Testis (tissue), 2 donors: ENCODE measurements at regions not wholly inside any gene's neighbourhood (a gene's known extent, or its start where the extent isn't known, plus 50 kb on each side); places are given as distances from the start of the nearest gene placed in this dataset.

ENCODE experiments used
- DNase-seq: peaks from one replicate; pipeline ENCODE4 v3.0.0-alpha.2; 2019
- H3K27ac ChIP-seq, 2 donors: fragments of 200-600 bp; sonication (generic); one replicate each; pipeline ENCODE4 v1.5.1; 2019
- H3K27me3 ChIP-seq: fragments of 200-600 bp; sonication (generic); one replicate; pipeline ENCODE4 v1.5.1; 2019
- H3K36me3 ChIP-seq: fragments of 200-600 bp; sonication (generic); one replicate; pipeline ENCODE4 v1.5.1; 2017; ENCODE audit warnings: low read depth; ENCODE audit errors: missing control alignments
- H3K4me1 ChIP-seq: fragments of 200-600 bp; sonication (generic); one replicate; pipeline ENCODE4 v1.5.1; 2019
- H3K4me3 ChIP-seq, 2 donors: fragments of 200-600 bp; sonication (generic); one replicate each; pipeline ENCODE4 v1.5.1; 2017 to 2019
- H3K9me3 ChIP-seq: fragments of 200-600 bp; sonication (generic); one replicate; pipeline ENCODE4 v1.5.1; 2017
- POLR2A ChIP-seq: fragments of 450-650 bp; IDR thresholded peaks from one replicate; pipeline ENCODE4 v1.6.1; 2017; ENCODE audit warnings: antibody characterized with exemption, mild to moderate bottlenecking, moderate library complexity
- WGBS, 2 donors: methylation state at CpG; one replicate each; pipeline ENCODE4 v1.1.5; 2018; 5-methylcytosine and 5-hydroxymethylcytosine counted together
- intact Hi-C: fragments of 100-400 bp; cut with DNase I; formaldehyde crosslinking; loops from one replicate; pipeline ENCODE4 v1.15.1; 2023; ENCODE audit warnings: low total_unique reads
- TF ChIP-seq, protein P1 (sequence below), 3 experiments: fragments of 450-650 bp in 2 of 3; fragments of 200-600 bp in 1 of 3; sonication (generic) in 1 of 3; IDR thresholded peaks; one replicate each; pipeline ENCODE4 v1.5.1; 2016 to 2019; ENCODE audit warnings: antibody characterized with exemption in 3 of 3, mild to moderate bottlenecking in 2 of 3, moderate library complexity in 1 of 3

DNA sequence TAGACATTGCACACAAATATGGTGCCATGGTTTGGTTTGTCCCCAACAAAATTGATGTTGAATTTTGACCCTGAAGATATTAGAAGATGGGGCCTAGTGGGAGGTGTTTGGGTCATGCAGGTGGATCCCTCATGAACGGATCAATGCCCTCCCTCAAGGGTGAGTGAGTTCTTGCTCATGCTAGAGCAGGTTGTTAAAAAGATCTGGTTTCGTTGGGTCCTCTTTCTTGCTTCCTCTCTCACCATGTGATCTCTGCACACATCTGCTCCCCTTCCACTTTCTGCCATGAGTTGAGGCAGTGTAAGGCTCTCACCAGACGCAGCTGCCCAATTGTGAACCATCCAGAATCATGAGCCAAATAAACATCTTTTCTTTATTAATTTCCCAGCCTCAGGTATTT, 87.8 kb upstream of the MDFIC2 start:
- Histone ChIP-seq H3K27me3 (no peaks in the 10 kb centered on the region), H3K27ac (no peak overlapping the region), H3K9me3 (no peaks in the 10 kb centered on the region), H3K4me1 (no peaks in the 10 kb centered on the region), H3K36me3 (no peaks in the 10 kb centered on the region), H3K4me3 (no peak overlapping the region)
- WGBS, 2 donors, result 87 to 95% methylated on average over 3 of the region's 3 CpGs
- intact Hi-C loops, result no loop called here
- no peak for DNase-seq
- TF ChIP-seq POLR2A, result no peak
- TF ChIP-seq, protein P1, sequence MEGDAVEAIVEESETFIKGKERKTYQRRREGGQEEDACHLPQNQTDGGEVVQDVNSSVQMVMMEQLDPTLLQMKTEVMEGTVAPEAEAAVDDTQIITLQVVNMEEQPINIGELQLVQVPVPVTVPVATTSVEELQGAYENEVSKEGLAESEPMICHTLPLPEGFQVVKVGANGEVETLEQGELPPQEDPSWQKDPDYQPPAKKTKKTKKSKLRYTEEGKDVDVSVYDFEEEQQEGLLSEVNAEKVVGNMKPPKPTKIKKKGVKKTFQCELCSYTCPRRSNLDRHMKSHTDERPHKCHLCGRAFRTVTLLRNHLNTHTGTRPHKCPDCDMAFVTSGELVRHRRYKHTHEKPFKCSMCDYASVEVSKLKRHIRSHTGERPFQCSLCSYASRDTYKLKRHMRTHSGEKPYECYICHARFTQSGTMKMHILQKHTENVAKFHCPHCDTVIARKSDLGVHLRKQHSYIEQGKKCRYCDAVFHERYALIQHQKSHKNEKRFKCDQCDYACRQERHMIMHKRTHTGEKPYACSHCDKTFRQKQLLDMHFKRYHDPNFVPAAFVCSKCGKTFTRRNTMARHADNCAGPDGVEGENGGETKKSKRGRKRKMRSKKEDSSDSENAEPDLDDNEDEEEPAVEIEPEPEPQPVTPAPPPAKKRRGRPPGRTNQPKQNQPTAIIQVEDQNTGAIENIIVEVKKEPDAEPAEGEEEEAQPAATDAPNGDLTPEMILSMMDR (IDR thresholded peaks at IDR 0.05), result no peak

DNA sequence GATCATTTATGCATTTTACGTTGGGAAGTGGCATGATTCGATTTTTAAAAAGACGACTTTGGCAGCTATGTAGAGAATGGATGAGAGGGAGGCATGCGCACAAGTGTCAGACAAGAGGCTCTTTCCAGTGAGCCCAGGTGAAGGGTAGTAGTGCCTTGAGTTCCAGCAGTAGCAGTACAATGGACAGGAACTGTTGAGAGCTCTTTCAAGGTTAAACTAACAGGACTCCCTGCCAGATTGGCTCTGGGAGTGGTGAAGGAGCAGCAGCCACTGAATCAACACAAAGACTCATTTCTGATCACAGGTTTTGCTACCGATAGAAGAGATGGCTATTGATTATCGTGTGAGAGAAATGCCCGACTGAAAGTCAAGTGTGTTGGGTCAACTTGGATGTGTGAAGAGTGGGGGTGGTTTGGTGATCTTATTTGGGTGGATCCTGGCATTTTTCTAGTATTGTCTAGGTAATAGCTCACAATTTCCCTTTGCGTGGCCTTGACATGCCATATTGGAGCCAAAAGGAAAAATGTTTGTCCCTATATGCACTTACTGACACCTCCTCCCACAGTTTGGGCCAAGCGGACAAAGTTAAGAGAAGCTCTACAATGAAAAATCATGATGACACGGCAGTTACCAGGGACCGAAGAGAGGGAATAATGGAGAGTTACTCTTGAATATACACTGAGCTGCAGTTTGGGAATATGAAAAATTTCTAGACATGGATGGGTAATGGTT, 81.6 kb upstream of the MDFIC2 start:
- WGBS, 2 donors, result 81 to 89% methylated on average over 11 of the region's 11 CpGs
- no peak for TF ChIP-seq POLR2A
- TF ChIP-seq, protein P1 (IDR thresholded peaks at IDR 0.05), result no peak
- Histone ChIP-seq H3K27me3 (no peaks in the 10 kb centered on the region), H3K36me3 (no peaks in the 10 kb centered on the region), H3K9me3 (no peaks in the 10 kb centered on the region), H3K4me1 (no peaks in the 10 kb centered on the region), H3K4me3 (no peak overlapping the region), H3K27ac (no peak overlapping the region)
- no peak for DNase-seq
- intact Hi-C loops, result no loop called here

DNA sequence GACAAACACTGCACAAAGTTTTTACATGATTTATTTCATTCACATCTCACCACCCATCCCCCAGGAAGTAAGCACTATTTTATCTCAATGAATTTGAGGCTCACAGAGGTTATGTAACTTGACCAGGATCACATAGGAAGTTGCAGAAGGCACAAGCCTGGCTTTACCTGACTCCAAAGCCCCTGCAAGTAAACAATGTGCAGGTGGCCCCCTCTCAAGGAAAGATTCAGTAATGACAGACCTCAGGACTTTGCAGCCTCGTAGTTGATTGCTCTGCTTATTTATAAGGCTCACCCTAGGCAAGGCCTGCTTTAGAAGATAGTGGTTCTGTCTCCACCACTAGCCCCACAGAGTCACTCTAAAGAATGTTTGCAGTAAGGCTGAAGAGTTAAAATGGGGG, 79.8 kb upstream of the MDFIC2 start:
- Histone ChIP-seq H3K27ac (no peak overlapping the region), H3K27me3 (no peaks in the 10 kb centered on the region), H3K4me3 (no peak overlapping the region), H3K4me1 (no peaks in the 10 kb centered on the region), H3K36me3 (no peaks in the 10 kb centered on the region), H3K9me3 (no peaks in the 10 kb centered on the region)
- no peak for TF ChIP-seq POLR2A
- TF ChIP-seq, protein P1 (IDR thresholded peaks at IDR 0.05), result no peak
- 75 to 83% methylated on average over 1 of the region's 1 CpG for WGBS, 2 donors
- intact Hi-C loops, result no loop called here
- no peak for DNase-seq

DNA sequence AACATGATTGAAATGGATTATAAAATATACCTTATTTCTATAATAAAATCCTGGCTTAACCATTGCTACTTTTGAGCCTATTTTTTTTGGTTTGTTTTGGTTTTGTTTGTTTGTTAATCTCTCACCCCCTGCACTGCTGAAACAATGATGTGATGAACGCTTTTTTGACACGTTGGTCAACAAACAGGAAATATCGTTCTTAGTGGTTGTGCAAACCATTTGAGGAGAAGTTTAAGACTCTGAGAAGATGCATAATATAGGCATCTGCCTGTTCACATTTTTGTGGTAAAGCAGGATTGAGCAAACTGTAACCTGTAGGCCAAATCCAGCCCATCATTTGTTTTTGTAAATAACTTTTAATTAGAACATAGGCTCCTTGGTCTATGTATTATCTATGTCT, 75.5 kb upstream of the MDFIC2 start:
- intact Hi-C loops, result no loop called here

More for the DNA sequence above, 75.5 kb upstream of the MDFIC2 start:
- Histone ChIP-seq H3K27me3 (no peaks in the 10 kb centered on the region), H3K4me3 (no peak overlapping the region), H3K9me3 (no peaks in the 10 kb centered on the region), H3K4me1 (no peaks in the 10 kb centered on the region), H3K27ac (no peak overlapping the region), H3K36me3 (no peaks in the 10 kb centered on the region)
- DNase-seq, result no peak
- TF ChIP-seq, protein P1 (IDR thresholded peaks at IDR 0.05), result no peak
- no peak for TF ChIP-seq POLR2A
- 91 to 93% methylated on average over 3 of the region's 3 CpGs for WGBS, 2 donors
